NCI-H2171 treated with DMSO at 0.1 percent for 48 hours (cell line): ENCODE measurements at regions not wholly inside any gene's neighbourhood (a gene's known extent, or its start where the extent isn't known, plus 50 kb on each side); places are given as distances from the start of the nearest gene placed in this dataset.
"Not testable (repeated sequence)": the region's sequence is repeated elsewhere in the genome, so short reads cannot be mapped to it uniquely, and the experiment has no call there.

Source experiments
- DNase-seq: peaks from one replicate; lab custom pipeline; 2025; lab: John Stamatoyannopoulos, UW

- no peak for DNase-seq
Measured at GRCh38 chr17:63019138-63019873, 53.3 kb downstream of the TANC2 start.

GRCh38 chr17:63022567-63022966 lies 56.5 kb downstream of the TANC2 start:
- DNase-seq: no peak

- no peak for DNase-seq
Measured at GRCh38 chr17:63023049-63023448, 57.0 kb downstream of the TANC2 start.

- DNase-seq: no peak
Measured at GRCh38 chr17:63024201-63024600, 58.2 kb downstream of the TANC2 start.

- DNase-seq: no peak
Measured at GRCh38 chr17:63024716-63025115, 58.7 kb downstream of the TANC2 start.

GRCh38 chr17:63025637-63026036 lies 59.6 kb downstream of the TANC2 start:
- DNase-seq: not testable (repeated sequence)

GRCh38 chr17:63029541-63029940 lies 63.5 kb downstream of the TANC2 start:
- no peak for DNase-seq

GRCh38 chr17:63032142-63032541 lies 66.1 kb downstream of the TANC2 start:
- no peak for DNase-seq

- DNase-seq: no peak
Measured at GRCh38 chr17:63033142-63033541, 67.1 kb downstream of the TANC2 start.

GRCh38 chr17:63035271-63035670 lies 69.2 kb downstream of the TANC2 start:
- DNase-seq: no peak

- no peak for DNase-seq
Measured at GRCh38 chr17:63035695-63036094, 69.7 kb downstream of the TANC2 start.

- DNase-seq: peak; percentile 12
Measured at GRCh38 chr17:63039342-63039741, 73.3 kb downstream of the TANC2 start.

- no peak for DNase-seq
Measured at GRCh38 chr17:63039899-63040602, 74.0 kb downstream of the TANC2 start.

GRCh38 chr17:63040816-63041215 lies 74.8 kb downstream of the TANC2 start:
- DNase-seq: peak; percentile 5

GRCh38 chr17:63041251-63041650 lies 75.2 kb downstream of the TANC2 start:
- DNase-seq: peak; percentile 39

GRCh38 chr17:63041722-63042121 lies 75.7 kb downstream of the TANC2 start:
- DNase-seq: peak; percentile 68

GRCh38 chr17:63042256-63042812 lies 76.3 kb downstream of the TANC2 start:
- DNase-seq: peak; percentile 58

- DNase-seq: not testable (repeated sequence)
Measured at GRCh38 chr17:63057560-63057959, 91.5 kb downstream of the TANC2 start.

GRCh38 chr17:63066158-63066813 lies 100.3 kb downstream of the TANC2 start:
- no peak for DNase-seq

- DNase-seq: no peak
Measured at GRCh38 chr17:63069245-63069644, 103.2 kb downstream of the TANC2 start.

- DNase-seq: no peak
Measured at GRCh38 chr17:63070031-63070430, 104.0 kb downstream of the TANC2 start.

GRCh38 chr17:63071797-63072196 lies 105.8 kb downstream of the TANC2 start:
- DNase-seq: no peak

- DNase-seq: no peak
Measured at GRCh38 chr17:63075969-63076368, 109.9 kb downstream of the TANC2 start.
